HT1080 (cell line): ENCODE measurements at regions not wholly inside any gene's neighbourhood (a gene's known extent, or its start where the extent isn't known, plus 50 kb on each side); places are given as distances from the start of the nearest gene placed in this dataset.
A peak's percentile ranks its signal among the peaks of the same experiment; 100 is the strongest.

Source experiments
- DNase-seq: peaks from one replicate; pipeline ENCODE4 v3.0.0-alpha.2; 2015; ENCODE audit warnings: low read depth

- DNase-seq = no peak
Observed at GRCh38 chr15:92224843-92225242, 168.8 kb upstream of the ST8SIA2 start.

GRCh38 chr15:92226020-92226612 is 167.6 kb upstream of the ST8SIA2 start:
- DNase-seq = no peak

GRCh38 chr15:92228830-92229229 is 164.9 kb upstream of the ST8SIA2 start:
- no peak for DNase-seq

- DNase-seq = no peak
Observed at GRCh38 chr15:92231461-92231860, 162.2 kb upstream of the ST8SIA2 start.

- DNase-seq = no peak
Observed at GRCh38 chr15:92232317-92232716, 161.4 kb upstream of the ST8SIA2 start.

GRCh38 chr15:92232876-92233275 is 160.8 kb upstream of the ST8SIA2 start:
- no peak for DNase-seq

GRCh38 chr15:92243227-92243626 is 150.5 kb upstream of the ST8SIA2 start:
- no peak for DNase-seq

GRCh38 chr15:92244703-92245102 is 149.0 kb upstream of the ST8SIA2 start:
- DNase-seq = no peak

- DNase-seq = no peak
Observed at GRCh38 chr15:92247649-92248242, 145.9 kb upstream of the ST8SIA2 start.

- no peak for DNase-seq
Observed at GRCh38 chr15:92266796-92267685, 126.6 kb upstream of the ST8SIA2 start.

GRCh38 chr15:92268900-92269299 is 124.8 kb upstream of the ST8SIA2 start:
- DNase-seq = no peak

- DNase-seq = no peak
Observed at GRCh38 chr15:92271179-92271578, 122.5 kb upstream of the ST8SIA2 start.

- DNase-seq = no peak
Observed at GRCh38 chr15:92272106-92272505, 121.6 kb upstream of the ST8SIA2 start.

GRCh38 chr15:92273286-92273685 is 120.4 kb upstream of the ST8SIA2 start:
- no peak for DNase-seq

GRCh38 chr15:92273723-92274122 is 120.0 kb upstream of the ST8SIA2 start:
- DNase-seq = no peak

GRCh38 chr15:92277776-92278175 is 115.9 kb upstream of the ST8SIA2 start:
- DNase-seq = peak; percentile 46

GRCh38 chr15:92283813-92284212 is 109.9 kb upstream of the ST8SIA2 start:
- no peak for DNase-seq

- DNase-seq = no peak
Observed at GRCh38 chr15:92288755-92289154, 104.9 kb upstream of the ST8SIA2 start.

GRCh38 chr15:92289733-92290132 is 103.9 kb upstream of the ST8SIA2 start:
- DNase-seq = no peak

- no peak for DNase-seq
Observed at GRCh38 chr15:92290359-92290992, 103.2 kb upstream of the ST8SIA2 start.

- DNase-seq = no peak
Observed at GRCh38 chr15:92291900-92292299, 101.8 kb upstream of the ST8SIA2 start.

GRCh38 chr15:92294759-92295158 is 98.9 kb upstream of the ST8SIA2 start:
- DNase-seq = peak; percentile 32
